GM18951 (cell line): ENCODE measurements at regions not wholly inside any gene's neighbourhood (a gene's known extent, or its start where the extent isn't known, plus 50 kb on each side); places are given as distances from the start of the nearest gene placed in this dataset.
"Not testable (repeated sequence)": the region's sequence is repeated elsewhere in the genome, so short reads cannot be mapped to it uniquely, and the experiment has no call there.

Experiments
- POLR2A ChIP-seq: IDR thresholded peaks from 4 replicates; pipeline ENCODE4 v1.6.1; 2011; ENCODE audit warnings: mild to moderate bottlenecking; ENCODE audit not compliant: insufficient read length, insufficient read depth; ENCODE audit errors: extremely low read depth
- in situ Hi-C: fragments of 300-500 bp; cut with MboI; formaldehyde crosslinking; loops from one replicate; pipeline ENCODE4 v1.12.0; 2022; ENCODE audit warnings: low sequenced_read_pairs, mixed read lengths, inconsistent platforms; ENCODE audit not compliant: unreplicated experiment

DNA sequence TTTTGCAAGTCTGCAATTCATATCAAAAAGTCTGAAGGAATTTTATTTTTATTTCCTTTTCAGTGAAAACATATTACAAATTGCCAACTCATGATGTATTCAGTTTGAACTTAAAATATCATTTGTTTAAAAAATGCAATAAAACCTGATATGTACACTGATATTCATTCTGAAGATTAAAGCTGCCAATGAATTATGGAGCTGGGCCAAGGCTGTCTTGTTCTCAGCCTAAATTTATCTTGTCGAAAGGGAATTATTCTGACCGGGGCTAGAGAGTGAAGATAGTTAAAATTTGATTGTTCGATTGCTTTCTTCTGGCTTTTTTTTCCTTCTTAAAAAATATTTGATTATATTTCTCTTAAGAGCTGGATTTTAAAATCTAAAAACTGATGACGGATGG, 54.0 kb upstream of the RBFOX1 start:
- in situ Hi-C loops, result no loop called here
- TF ChIP-seq POLR2A, result no peak

DNA sequence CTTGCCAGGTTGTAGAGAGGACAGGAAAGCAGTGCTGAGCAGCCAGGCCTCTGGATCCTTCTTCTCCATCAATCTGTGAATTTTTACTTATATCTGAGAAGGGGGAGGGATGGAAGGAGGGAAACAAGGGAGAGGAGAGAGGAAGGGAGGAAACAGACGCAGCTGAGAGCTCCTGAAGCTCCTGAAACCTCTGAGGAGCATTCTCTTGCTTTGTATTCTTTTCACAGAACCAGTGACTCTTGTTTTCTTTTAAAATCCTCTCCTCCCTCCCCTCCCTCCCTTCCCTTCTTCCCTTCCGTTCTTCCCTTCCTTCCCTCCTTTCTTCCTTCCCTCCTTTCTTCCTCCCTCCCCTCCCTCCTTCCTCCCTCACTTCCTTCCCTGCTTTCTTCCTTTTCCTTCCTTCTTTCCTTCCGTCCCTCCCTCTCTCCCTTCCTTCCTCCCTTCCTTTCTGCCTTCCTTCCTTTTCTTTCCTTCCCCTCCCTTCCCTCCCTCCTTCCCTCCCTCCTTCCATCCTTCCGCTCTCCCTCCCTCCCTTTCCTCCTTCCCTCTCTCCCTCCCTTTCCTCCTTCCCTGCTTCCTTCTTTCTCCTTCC, 60.0 kb upstream of the RBFOX1 start:
- in situ Hi-C loops, result no loop called here
- no peak for TF ChIP-seq POLR2A

DNA sequence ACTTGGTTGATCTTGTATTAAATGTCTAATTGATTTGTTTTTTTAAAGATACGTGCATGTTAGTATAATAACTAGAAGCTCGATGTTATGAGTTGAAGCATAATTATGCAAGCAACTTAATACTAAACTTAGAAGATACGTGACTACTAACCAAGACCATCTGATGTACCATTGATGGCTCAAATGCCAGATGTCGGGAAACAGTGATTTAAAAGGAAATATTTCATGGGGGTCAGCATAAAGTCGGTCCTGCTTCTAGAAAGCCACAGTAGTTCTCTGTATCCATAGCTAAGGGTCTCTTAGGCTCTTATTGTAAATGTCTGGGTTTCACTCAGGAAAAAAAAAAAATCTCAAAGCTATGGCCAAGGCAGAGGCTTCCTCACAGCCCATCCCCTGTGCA, 61.2 kb upstream of the RBFOX1 start:
- in situ Hi-C loops, result no loop called here
- no peak for TF ChIP-seq POLR2A

DNA sequence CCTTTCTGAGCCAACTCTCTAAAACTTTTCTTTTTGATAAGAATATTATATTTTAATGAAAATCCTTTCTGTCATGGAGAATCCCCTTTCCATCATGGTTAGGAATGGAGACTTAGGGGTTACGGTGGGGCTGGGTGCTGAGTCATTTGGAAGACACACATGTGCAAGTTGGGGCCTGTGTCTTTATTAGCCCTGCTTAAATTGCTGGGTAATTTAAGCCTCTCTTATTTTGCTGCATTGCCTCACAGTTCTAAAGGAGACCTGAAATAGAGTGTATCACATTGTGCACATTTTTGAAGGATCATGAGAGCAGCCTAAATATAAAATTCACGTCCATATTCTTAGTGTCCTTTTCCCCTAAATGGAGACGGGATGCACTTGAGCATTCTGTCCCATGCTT, 61.8 kb upstream of the RBFOX1 start:
- no peak for TF ChIP-seq POLR2A

DNA sequence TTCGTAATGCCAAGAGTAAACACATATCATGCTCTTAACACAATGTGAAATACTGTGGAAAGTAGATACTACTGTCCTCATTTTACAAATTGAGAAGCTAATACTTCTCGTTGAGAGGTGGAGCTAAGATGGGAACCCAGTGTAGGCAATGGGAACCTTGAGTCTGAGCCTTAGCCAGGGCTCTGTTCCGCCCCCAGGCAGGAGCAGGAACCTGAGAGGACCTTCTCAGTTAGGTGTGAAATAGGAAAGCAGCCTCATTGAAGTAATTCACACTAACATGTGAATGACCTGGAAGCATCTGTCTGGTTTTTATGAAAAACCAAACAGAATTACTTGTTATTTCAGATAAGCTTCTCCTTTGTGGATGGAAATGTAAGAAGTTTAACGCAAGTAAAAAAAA, 62.6 kb upstream of the RBFOX1 start:
- in situ Hi-C loops, result no loop called here
- no peak for TF ChIP-seq POLR2A

More for the DNA sequence above, 61.8 kb upstream of the RBFOX1 start:
- in situ Hi-C loops, result no loop called here

DNA sequence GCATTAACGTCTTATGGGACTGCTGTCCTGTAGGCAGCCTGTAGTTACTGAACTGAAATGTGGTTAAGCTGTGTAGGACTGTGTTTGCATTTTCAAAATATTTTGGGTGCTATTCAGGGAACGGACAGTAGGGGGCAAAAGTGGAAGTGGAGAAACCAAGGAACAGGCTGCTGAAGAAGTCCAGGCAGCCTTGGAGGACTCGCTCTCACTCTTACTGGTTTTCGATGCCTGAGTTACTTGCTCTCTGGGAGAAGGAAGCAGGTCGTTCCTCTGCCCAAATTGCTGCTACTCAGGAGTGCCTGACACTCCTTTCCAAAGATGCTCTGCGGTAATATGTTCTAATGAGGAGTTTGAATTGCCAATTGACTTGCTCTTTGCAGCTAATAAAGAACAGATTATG, 64.5 kb upstream of the RBFOX1 start:
- in situ Hi-C loops, result no loop called here
- no peak for TF ChIP-seq POLR2A

DNA sequence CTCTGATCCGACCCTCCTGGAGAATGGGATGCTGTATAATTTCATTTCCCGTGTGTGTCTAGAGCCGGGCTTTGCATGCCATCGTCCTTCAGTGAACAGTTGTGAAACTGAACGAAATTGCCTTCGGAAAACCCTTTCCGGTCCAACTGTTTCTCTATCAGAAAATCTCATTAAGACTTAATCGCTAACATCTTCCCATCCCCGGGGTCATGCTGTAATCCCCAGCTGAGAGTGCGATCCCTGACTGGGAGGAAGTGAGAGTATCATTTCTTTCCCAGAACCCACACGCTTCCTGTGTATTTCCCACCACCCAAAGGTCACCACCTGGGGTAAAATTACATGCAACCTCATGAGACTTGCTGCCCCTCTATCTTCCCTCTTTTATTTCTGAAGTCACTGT, 75.6 kb upstream of the RBFOX1 start:
- no peak for TF ChIP-seq POLR2A
- in situ Hi-C loops, result no loop called here

DNA sequence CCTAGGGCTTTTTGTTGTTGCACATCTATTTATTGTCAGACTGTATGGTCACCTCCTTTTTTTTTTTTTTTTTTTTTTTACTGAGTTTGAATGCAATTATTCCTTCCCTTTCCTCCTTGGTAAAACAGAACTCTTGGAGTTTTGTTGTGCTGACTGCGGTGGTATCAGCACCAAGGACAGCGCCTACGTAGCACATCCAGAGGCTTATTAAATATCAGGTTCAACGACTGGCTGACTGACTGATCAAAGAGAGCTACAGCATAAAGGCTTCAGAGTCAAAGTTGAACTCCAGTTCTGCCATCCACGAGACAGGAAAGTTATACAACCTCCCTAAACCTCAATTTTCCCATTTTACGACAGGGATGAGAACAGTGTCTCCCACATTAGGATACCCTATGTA, 86.1 kb upstream of the RBFOX1 start:
- in situ Hi-C loops, result no loop called here
- no peak for TF ChIP-seq POLR2A

DNA sequence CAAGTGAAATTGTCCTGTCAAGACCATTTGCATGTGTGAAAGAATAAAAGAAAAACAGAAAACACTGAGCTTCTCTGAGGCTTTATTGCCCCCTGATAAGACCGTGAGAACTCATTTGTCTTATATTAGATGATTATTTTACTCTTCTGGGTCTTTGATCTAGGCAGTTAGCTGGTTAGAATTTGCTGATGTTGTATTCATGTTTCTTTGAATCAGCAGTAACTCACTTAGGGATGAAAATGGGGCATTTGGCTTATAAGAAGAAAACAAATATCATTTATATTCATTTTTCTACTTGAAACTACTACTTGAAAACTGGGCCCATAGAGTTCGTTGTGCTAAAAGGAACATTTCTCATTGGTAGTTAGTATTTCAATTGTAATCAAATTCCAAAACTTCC, 93.1 kb upstream of the RBFOX1 start:
- no peak for TF ChIP-seq POLR2A
- in situ Hi-C loops, result no loop called here

DNA sequence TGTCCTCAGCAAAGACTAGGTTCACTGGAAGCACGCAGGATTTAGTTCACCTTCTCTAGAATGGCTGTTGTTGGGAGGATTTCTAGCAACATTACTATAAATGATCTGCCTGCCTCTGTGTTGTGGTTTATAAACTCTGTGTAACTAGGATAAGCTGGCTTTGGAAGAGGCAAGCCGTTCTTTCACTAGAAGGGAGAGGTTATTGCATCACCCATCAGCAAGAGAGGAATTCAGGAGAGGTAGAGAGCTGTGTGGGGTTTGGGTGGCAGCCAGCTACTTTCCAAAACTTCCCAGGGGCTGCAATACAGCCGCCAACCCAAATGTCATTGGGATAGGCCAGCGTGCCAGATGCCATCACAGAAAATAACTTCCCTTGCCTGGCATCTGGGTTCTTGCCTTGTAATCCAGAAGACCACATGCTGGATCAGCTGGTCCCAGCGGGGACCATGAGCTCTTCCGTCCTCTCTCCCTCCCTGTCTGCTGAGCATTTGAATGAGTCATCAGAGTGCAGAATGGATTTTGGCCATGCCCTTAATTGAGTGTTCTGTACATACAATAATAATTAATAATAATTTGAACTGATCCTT, 95.7 kb upstream of the RBFOX1 start:
- in situ Hi-C loops, result no loop called here
- TF ChIP-seq POLR2A, result no peak

DNA sequence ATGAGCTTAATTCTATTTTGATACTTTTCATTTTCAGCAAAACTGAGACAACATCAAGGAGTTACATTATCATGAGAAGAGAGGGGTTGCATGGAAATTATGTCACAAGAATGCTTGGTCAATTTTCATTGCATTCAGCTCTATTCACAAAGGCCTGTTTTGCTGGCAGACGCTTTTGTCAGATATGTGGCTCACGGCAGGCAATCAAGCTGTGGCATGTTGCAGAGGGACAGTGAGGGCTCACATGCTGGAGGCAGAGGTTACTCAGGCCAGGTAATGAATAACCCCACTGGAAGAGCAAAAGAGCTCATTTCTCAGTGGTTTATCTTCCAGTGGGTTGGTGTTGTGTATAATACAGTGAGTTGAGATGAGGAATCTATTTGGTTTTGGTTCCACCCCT, 98.7 kb upstream of the RBFOX1 start:
- no peak for TF ChIP-seq POLR2A
- in situ Hi-C loops, result no loop called here

DNA sequence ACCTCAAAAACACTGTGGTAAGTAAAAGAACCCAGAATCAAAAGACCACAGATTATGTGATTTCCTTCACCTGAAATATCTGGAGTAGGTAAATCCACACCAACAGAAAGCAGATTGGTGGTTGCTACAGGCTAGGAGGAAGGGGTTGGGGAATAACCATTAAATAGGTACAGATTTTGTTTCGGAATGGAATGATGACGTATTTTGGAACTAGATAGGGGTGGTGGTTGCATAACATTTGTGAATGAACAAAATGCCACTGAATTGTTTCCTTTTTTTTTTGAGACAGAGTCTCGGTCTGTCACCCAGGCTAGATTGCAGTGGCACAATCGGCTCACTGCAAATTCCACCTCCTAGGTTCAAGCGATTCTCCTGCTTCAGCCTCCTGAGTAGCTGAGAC, 100.9 kb upstream of the RBFOX1 start:
- no peak for TF ChIP-seq POLR2A
- in situ Hi-C loops, result no loop called here

DNA sequence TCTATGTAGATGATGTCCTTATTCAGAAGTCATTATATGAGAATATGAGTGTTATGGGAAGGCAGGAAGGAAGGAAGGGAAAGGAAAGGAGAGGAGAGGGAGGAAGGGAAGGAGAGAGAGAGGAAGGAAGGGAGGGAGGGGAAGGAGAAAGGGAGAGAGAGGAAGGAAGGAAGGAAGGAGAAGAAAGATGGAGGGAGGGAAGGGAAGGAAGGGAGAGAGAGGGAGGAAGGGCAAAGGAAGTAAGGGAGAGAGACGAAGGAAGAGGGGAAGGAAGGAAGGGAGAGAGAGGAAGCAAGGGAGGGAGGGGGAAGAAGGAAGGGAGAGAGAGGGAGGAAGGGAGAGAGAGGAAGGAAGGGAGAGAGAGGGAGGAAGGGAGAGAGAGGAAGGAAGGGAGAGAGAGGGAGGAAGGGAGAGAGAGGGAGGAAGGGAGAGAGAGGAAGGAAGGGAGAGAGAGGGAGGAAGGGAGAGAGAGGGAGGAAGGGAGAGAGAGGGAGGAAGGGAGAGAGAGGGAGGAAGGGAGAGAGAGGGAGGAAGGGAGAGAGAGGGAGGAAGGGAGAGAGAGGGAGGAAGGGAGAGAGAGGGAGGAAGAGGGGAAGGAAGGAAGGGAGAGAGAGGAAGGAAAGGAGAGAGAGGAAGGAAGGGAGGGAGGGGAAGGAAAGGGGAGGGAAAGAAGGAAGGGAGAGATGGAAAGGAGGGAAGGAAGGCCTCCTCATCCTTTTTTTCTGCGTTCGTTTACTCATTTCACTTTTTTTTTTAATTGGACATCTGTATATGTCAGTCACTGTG, 103.0 kb upstream of the RBFOX1 start:
- in situ Hi-C loops, result not testable (repeated sequence)

DNA sequence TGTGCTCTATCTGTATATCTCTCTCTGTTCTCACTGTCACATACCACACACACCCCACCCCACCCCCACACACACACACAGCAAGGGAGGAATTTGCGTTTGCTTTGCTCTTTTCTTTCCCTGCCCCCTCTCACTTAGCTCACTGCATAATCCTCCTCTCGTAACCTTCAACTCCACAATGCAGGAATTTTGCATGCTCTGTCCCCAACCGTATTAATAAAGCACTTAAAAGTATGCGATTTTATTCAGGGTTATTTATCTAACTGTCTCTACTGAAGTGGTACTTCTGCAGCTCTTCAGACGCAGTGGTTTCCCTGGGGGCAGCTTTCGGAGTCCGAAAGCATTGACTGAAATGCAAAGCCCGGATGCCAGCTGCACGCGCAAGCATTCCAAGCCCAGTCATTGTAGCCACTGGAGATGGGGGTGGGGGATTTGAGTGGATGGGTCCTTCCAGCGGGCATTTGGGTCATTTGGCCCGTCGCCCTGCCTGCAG, 105.4 kb upstream of the RBFOX1 start:
- TF ChIP-seq POLR2A, result no peak
- in situ Hi-C loops, result no loop called here
